Suppressor macrophage treated with lipopolysaccharide for 4 hours (primary cell): ENCODE measurements at regions not wholly inside any gene's neighbourhood (a gene's known extent, or its start where the extent isn't known, plus 50 kb on each side); places are given as distances from the start of the nearest gene placed in this dataset.
"Not testable (repeated sequence)": the region's sequence is repeated elsewhere in the genome, so short reads cannot be mapped to it uniquely, and the experiment has no call there.

Source experiments
- DNase-seq: peaks from one replicate; pipeline ENCODE4 v3.0.0-alpha.2; 2020

DNA sequence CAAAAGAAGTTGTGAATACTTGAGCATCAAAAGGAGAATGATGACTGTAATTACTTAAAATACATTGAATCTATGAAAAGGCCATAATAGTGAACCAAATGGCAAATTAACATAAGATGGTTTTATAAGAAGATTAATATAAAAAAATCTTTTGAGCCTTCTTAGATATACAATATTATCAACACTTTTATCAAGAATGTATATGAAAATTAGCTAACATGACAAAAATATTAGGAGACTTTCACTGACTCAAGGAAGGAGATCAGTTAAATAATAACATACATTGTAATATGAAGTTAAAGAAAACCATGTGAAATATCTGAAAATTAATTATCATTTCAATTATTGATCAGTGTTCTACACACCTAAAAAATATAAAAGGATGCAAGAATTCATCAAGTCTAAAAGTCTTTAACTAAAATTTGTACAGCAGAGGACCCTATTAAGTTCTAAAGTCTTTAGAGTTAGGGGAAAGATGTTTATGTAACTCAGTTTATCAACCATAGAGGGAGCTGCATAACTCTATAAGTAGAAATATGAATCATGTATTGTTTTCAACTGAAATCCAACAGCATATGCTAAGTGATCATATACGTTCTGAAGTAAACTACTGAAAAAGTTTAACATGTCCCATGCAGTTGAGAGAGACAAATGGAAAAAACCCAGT, 756.1 kb upstream of the MIR17HG start:
- DNase-seq: no peak

DNA sequence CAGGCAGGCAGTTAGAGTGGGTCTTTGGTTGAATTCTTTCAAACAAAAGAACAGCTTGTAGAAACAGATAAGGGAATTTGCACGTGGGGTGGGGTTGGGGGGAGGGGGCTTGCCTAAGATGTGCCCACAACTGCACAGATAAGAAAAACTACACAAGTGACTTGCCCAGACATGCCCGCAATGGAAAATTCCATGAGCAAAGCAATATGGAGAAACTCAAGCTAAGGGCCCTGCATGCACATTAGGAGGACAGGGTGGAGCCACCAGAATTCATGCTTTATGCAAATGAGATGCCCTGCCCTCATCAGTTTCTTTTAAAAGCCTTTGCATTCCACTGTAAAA, 755.6 kb upstream of the MIR17HG start:
- no peak for DNase-seq

DNA sequence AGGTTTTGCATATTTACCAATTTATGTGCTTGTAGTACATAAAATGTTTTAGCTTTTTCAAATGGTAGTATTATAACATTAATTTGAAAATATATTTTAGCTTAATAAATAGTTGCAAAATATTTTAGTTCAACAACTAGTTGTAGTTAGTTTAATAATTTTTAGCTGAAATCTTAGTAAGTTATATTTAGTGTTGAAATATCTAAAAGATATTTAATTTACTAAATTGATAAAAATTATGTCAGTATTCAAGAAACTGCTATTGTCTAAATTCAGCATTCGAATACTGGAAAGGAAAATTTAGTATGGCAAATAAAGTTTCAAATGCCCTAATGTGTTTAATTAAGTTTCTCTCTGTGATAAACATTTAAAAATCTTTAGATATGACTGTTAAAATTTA, 754.5 kb upstream of the MIR17HG start:
- DNase-seq: no peak

DNA sequence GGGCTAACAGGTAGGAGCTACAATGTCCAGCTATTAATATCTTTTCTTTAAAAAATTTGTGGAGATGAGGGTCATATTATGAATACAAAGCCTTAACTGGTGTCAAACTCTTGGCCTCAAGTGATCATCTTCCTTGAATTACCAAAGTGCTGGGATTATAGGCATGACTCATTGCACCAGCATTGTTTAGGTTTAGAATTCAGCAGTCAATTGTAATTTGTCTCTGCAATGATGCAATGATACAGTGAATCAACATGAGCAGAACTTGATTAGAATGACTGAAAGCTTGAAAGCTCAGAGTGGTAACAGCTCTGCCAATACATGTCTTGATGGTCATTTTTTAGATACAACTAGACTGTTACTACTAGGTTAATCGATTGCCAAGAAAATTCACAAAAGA, 752.8 kb upstream of the MIR17HG start:
- no peak for DNase-seq

DNA sequence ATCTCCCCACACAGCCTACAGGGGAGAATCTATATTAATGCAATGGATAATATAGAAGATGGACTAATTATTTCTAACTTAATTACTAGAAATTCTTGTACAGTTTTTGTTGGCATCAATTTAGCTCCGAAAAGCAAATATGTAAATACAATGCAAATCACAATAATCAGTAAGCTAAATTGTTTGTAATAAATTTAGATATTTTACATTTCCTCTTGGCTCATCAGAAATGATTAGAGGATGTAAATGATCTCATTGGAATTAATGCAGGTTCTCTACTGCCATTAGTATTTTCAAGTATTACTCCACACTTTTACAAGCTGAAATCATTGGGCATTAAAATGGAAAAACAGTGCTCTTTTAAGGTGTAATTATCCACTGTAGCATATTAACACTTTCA, 741.8 kb upstream of the MIR17HG start:
- DNase-seq: no peak

DNA sequence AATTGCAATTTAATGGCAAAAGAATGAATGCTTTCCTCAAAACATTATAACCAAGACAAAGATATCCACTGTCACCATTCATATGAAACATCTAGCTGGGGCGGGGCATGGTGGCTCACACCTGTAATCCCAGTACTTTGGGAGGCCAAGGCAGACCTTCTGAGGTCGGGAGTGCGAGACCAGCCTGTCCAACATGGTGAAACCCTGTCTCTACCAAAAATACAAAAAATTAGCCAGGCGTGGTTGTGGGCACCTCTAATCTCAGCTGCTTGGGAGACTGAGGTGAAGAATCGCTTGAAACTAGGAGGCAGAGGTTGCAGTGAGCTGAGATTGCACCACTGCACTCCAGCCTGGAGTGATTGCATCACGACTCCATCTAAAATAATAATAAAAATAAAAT, 740.6 kb upstream of the MIR17HG start:
- DNase-seq: not testable (repeated sequence)

DNA sequence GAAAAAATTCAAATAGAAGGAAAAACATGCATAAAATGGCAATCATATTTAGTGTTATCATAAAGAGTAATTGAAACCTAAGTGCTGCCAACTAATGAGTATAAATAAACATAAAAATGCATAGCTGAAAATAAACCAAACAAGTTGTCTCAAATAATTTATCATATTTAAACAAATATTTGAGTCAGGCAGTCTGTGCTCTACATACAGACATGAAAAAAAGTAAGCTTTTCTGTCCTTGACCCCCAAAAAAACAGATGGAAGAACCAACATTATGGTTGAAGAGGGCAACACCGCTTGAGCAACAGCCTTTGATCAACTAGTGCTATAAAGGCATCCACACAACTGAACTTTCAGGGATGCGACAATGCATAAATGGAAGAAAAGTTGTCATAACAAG, 735.1 kb upstream of the MIR17HG start:
- DNase-seq: no peak

DNA sequence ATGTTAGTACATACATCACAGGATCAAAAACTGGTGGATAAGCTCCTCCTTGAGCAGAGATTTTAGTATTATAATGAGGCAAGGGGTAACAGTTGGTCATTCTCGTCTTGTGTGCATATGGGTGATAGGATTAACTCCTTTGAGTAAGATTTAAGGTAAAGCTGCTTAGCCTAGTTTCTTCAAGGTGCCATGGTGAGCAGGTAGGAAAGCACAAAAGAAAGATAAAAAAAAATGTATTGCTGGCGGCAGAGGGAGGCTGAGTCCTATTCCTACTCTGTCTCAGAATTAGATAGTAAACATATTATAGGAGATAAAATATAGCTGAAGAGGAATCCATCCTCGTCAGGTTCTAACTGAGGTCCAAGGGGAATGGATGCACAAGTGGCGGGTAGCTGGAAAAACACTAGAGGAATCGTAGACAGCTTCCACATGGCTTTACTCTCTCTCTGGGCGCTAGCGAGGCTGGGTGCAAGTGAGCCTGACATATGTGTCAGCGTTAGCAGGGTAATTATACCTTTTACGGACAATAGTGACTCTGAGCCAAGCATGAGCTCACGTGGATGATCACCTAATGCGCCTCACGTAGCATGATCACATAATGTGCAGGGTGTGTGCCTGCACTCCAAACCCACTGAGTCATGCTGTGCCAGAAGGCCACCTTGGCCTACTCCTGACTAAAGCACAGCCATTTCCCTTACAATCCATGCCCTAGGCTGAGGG, 734.3 kb upstream of the MIR17HG start:
- no peak for DNase-seq

DNA sequence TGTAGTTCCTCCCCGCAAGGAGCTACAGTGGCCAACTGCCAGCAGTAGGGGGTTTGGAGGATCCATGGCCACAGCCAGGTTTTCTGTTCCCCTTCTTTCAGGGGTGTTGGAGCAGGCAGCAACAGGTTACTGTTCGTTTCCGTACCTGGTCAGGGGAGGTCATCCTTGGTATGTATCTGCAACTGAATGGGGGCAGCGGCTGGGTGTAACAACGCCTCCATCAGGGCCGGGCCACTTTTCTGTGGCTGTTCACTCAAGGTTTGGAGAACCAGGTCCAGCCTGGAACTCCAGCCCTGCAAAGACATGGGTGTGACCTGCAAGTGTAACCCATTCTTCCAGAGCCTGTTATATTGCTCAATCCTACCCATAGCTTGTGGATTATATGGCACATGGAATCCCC, 732.3 kb upstream of the MIR17HG start:
- DNase-seq: no peak

DNA sequence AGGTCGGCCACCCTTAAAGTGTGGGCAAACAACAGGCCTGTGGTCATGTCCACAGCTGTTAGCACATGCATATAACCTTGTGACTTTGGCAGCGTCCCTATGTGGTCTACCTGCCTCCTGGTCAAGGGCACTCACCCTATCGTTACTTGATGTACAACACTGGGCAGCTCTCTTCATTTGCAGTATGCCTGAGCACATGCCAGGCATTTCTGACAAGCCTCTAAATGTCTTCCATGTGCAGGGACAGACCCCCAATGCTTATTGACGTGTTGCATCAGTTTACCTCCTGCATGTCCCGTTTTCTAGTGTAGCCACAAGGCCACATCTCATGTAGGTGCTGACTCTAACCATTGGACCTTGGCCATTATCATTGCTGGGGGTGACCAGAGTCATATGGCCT, 731.7 kb upstream of the MIR17HG start:
- DNase-seq: no peak

DNA sequence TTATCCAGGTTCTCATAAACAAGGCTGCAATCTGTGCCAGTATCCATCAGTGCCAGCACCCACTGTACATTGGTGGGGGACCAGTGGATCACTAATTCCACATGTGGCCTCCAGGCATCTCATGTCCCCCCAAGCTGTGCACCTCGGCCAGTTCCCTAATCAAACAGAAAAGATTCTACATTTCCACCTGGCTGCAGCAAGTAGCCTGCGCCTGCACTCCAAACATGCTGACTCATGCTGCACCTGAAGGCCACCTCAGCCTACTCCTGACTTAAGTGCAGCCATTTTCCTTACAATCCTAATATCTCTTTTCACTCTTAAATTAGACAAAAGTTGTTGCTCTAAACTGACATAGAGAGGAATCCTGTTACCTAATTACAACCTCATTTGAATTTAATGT, 729.4 kb upstream of the MIR17HG start:
- DNase-seq: no peak

DNA sequence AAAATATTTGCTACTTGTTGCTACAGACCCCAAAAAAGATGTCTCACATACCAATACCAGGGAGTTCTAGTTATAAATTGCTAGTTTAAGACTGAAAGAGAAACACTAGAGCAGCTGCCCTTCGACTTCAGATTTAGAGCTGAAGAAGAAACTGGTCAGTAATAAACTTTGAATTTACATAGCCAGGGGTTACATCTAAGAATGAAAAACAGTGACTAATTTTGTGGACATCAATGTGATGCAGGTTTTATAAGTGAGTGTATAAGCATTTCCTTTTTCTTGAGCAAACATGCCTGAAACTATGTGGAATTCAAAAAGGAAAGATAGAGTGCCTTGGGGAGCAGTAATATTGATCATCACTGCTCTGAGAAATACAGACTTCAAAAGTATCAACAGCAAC, 724.9 kb upstream of the MIR17HG start:
- no peak for DNase-seq

DNA sequence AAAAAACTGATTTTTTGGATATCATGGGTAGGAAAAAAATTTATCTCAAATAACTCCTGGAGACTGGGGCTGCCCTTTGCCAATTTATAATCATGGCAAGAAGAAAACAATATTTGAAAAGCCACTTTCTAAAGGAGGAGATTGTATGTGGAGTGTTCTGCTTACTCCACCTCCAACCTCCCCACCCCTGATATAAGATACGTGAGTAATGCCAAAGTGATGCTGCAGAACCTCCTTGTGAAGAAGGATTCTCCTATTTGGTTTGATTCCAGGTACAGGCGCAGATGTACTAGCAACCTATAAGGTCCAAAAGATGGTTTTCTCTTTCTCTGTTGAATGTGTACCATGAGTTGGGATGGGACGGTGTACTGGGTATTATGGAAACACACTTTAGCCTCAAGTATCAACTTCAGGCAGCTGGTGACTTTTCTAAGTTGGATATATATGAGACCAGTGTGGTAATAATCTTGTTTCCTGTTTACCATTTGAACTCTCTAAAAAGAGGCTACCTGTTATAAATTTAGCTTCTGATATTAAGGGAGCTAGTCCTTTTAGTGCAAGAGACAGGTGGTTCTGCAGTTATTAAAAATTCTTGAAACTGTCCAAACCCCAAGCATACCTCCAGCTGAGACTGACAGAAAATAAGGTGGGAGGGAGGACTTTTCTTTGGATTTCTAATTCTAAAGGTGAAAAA, 724.0 kb upstream of the MIR17HG start:
- no peak for DNase-seq

DNA sequence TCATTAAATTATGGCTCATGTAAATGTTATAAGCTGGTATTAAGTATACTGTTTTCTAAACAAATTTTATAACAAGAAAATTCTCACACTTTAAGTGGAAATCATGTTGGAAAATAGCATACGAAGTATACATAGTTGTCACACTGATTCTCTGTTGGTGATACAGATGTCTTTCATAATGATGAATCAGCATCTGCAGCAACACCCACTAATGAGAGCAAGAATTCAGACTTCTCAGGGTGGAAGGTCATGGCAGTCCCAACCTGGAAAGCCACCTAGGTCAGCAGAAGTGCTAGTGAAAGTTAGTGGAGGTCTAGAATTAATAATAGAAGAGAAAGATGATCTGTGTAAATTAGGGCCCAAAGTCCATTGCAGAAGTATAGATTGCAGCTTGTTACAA, 719.7 kb upstream of the MIR17HG start:
- no peak for DNase-seq

DNA sequence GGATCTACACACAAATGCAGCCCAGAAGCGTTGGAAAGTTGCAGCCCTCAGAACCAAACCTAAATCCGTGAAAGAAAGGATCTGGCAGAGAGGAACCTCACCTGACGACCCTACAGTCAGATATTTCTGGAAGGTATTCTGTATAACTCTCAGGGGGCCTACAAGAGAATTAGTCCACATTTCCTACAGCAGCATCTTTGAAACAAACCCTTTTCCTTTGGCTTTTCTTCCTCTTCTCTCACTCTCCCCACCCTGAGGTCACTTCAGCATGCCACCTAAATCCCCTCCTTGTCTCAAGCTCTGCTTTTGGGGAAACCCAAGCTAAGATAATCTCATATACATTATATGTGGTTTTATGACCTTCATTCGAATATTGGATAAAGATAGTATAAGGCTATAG, 719.0 kb upstream of the MIR17HG start:
- DNase-seq: no peak

DNA sequence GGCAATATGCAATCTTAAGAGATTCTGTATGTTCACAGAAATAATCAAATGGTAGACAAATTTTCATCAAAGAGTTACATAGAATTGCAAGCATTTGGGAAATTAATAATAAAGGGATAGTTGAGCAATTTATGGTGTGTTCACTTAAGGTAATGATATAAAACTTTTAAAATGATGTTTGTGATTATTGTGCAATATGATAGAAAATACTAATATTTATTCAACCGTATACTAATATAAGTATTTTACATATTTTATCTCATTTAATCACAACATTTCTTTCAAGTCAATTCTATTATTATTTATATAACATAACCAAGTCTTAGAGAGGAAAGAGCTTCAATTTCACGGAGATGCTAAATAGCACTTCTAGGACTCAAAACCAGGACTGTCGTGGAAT, 716.8 kb upstream of the MIR17HG start:
- no peak for DNase-seq

DNA sequence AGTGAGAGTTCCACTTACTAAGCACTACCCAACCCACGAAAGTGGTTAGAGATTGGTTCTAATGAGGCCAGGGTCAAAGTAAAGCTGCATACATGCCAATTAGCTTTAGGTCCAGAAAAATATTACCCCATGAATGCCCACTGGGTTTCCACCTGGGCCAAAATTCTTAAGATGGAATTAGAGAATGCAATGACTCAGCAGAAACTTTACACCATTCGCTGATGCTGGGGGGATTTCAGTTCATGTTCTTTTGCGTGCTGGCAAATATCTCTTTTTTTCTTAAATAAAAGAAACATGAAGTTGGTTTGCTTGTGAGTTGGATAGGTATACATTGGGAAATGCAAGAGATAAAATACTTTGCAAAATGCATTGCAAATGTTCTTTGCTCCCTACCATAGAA, 715.3 kb upstream of the MIR17HG start:
- DNase-seq: no peak

DNA sequence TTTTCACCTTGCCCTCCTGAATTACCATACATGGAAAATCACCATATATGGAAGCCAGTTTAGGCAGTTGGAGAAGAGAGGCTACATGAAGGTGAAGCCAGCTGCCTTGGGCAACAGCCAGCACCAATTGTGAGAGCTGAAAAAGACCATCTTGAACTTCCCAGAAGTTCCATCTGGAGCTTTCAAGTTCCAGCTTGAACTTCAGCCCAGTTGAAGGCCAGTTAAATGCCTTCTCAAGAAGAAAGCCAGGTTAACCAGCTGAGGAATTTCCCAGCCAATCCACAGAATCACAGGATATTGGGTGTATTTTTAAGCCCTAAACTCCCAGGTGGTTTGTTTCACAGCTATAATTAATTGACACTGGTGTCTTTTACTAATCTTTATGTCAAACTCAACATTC, 713.6 kb upstream of the MIR17HG start:
- DNase-seq: no peak

DNA sequence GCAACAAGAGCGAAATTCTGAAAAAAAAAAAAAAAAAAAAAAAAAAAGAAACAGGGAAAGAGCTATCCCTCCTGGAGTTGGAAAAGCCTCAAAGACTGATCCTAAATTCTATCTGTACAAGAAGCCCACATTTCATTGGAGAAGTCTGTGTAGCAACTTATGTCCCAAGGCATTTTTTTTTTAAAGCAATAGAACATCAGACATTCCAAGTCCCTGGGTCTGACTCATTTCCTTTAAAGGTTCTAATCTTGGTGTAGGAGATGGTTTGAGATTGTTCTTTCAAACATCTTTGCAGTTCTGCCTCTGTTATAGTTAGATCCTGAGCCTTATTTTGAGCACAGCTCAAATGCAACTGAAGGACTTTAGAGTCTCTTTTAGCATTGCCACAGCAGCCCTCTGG, 706.5 kb upstream of the MIR17HG start:
- DNase-seq: no peak

DNA sequence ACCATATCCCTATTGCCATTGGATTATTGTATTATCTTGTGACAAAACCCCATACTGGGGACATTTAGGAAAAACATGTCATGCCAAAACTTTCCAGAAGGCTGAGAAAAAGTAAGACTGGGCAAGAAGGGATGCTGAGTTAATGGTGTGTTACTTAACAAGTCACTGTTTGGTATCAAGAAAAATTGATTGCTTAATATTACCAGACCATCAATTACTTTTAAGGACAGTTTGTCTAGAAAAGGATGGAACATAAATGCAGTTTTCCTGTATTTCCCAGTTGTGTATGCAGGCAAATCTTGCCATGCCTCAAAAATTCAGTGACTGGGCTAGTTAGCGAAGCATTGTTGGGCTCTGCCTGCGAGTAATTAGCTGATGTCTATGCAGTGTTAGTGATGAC, 705.6 kb upstream of the MIR17HG start:
- no peak for DNase-seq

DNA sequence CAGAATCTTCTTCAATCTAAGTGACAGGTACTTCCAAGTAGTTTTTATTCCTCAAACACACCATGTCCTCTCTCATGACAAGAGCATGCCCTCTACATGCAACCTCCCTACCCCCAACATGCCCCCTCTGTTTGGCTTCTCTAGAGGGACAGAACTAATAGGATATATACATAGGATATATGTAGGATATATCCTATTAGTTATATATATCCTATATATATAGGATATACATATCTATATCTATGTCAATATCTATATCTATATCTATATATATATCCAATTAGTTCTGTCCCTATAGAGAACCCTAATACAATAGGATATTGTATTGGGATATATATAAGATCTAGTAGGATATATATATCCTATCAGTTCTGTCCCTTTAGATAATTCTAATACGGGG, 701.9 kb upstream of the MIR17HG start:
- no peak for DNase-seq

DNA sequence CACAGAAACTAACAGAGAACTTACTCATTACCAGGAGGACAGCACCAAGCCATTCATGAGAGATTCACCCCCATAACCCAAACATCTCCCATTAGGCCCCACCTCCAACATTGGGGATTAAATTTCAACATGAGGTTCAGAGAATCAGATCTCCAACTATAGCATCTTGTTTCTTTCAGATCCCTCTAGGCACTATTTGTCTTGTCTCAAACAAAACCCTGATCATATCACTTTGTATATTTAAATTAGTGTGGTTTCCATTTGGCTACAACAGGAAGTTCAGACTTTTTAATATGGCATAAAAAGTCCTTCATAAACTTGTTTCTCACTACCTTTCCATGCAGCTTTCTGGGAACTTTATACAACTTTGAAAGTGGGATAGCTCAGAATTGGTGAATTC, 699.0 kb upstream of the MIR17HG start:
- no peak for DNase-seq

DNA sequence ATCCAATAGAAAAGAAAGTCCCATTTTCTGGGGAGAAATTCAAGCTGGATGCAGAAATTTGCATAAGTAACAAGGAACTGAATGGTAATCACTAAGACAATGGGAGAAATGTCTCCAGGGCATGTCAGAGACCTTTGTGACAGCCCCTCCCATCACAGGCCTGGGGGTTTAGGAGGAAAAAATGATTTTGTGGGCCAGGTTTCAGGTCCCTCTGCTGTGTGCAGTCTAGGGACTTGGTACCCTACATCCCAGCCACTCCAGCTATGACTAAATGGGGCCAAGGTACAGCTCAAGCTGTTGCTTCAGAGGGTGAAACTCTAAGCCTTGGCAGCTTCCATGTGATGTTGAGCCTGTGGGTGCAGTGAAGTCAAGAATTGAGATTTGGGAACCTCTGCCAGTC, 695.5 kb upstream of the MIR17HG start:
- no peak for DNase-seq

DNA sequence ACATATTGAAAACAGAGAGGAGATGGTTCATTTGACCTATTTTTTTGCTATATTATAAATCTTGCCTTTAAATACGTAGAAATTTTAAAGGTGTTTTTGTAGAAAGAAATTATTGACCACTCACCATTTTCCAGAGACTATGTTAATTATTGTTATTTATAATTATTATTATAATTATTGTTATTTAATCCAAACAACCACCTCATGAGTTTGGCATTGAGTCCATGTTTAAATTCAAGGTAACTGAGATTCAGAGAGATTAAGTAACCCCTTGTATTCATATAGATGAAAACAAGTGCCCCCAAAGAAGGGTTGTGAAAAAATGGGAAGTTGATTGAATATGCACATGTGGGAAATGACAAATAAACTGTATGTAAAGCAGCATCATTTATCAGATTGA, 692.5 kb upstream of the MIR17HG start:
- no peak for DNase-seq

DNA sequence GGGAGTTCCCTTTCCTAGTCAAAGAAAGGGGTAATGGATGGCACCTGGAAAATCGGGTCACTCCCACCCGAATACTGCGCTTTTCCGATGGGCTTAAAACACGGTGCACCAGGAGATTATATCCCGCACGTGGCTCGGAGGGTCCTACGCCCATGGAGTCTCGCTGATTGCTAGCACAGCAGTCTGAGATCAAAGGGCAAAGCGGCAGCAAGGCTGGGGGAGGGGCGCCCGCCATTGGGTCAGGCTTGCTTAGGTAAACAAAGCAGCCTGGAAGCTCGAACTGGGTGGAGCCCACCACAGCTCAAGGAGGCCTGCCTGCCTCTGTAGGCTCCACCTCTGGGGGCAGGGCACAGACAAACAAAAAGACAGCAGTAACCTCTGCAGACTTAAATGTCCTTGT, 683.3 kb upstream of the MIR17HG start:
- not testable (repeated sequence) for DNase-seq
